HG03460 (cell line): ENCODE measurements at regions not wholly inside any gene's neighbourhood (a gene's known extent, or its start where the extent isn't known, plus 50 kb on each side); places are given as distances from the start of the nearest gene placed in this dataset.

Source experiments
- ATAC-seq: cut with Tn5 transposase; IDR thresholded peaks from one replicate; pipeline ENCODE4 v1.9.1; 2021; ENCODE audit not compliant: unreplicated experiment

DNA sequence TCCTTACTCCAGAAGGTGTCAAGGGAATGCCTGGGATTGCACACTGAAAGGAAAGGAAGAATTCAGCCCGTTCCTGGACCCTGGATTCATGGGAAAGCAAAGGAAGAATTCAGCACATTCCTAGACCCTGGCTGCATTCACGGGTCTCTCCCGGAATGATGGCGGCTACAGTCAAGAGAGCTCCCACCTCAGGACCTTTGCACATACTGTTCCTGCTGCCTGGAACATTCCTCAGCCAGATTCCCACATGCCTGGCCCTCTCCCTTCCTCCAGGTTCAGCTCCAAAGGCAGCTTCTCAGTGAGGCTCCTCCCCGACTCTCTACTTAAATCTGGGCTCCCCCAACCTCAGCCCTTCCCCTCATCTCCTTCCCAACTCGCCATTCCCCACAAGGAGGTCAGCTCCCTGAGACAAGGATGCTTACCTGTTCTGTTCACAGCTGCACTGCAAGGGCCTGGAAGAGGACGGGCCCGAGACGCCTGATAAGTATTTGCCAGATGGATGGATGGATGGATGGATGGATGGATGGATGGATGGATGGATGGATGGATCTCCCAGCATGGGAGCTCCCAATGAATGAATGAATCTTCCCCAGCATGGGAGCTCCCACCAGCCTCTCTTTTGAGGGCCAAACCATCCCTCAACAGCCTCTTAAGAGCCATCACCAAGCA, 77.4 kb downstream of the NCOR2 start:
- no peak for ATAC-seq

DNA sequence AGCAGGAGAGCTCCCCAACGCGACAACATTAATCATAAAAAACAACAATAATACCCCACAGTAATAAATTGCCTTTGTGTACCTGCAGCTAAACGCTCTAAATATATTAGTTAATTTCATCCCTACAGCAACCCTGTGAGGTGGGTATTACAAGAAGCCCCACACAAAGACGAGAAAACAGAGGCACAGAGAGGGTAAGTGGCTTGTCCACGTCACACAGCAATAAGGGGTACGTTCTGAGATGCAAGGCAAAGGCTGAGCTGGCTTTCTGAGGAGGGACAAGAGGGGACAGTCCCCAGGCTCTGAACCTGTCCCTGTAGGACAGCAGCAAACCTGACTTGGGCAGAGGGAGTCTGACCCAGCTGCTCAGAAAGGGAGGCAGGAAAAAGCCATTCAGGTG, 78.2 kb downstream of the NCOR2 start:
- no peak for ATAC-seq

DNA sequence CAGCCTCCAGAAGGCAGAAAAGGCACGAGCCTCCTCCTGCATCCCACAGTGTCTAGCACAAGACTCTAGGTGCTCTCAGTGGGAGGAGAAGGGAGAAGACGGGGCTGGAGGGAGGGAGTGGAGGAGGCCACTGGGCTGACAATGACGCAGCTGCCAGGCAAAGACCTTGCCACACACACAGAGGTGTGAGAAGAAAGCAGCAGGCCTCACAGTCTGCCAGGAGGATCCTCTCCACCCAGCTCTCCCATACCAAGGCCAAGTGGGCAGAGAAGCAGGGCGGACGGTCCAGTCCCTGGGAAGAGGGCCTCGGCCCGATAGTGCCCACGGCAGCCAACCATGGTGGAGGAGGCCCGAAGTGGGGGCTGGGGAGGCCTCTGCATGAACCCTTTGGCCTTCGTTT, 78.9 kb downstream of the NCOR2 start:
- ATAC-seq = no peak

DNA sequence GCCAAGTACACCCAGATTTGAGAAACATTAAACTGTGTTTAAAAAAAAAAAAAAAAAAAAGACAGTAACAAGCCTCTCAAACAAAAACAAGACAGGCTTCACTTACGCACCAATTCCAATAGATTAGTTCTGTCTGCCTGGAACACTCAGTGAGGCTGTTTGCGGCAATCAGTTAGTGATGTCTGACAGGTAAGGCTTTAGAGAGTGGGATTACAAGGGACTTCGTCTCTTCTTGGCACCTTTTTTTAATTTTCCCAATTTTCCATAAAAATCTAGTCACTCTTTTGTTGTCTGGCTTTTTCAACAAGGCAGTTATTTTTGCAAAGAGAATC, 79.6 kb downstream of the NCOR2 start:
- ATAC-seq = no peak

DNA sequence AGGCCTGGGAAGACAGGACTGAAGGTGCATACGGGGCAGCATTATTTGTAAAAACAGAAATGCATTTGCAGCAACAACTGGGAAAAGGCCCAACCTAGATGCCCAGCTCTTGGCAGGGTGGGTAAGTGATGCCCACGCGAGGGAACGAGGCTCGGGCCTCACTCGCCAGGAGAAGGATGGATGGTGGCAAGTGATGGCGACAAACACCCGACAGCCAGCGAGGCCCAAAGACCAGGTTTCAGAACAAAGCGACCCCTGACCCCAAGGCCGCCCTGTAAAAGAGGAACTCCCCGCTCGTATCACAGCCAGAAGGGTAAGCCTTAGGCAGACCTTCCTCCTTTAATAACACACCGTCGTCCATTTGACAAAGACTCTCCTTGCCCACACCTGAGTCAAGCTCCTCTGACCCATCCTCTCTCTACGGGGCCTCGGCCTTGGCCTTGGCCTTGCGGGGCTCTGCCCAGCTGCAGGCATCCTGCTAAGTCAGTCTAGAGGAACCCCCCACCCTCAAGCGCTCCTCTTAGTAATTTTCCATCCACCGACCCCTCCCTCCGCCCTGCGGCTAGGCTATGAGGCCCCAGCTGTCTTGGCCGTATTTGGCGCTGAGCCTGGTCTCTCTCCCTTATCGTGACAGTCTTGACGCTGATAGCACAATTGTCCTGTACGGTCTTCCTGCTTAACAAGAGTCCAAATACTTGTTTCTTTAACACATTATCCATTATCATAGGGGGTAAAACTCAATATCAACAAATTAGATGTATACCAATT, 80.2 kb downstream of the NCOR2 start:
- ATAC-seq = no peak

DNA sequence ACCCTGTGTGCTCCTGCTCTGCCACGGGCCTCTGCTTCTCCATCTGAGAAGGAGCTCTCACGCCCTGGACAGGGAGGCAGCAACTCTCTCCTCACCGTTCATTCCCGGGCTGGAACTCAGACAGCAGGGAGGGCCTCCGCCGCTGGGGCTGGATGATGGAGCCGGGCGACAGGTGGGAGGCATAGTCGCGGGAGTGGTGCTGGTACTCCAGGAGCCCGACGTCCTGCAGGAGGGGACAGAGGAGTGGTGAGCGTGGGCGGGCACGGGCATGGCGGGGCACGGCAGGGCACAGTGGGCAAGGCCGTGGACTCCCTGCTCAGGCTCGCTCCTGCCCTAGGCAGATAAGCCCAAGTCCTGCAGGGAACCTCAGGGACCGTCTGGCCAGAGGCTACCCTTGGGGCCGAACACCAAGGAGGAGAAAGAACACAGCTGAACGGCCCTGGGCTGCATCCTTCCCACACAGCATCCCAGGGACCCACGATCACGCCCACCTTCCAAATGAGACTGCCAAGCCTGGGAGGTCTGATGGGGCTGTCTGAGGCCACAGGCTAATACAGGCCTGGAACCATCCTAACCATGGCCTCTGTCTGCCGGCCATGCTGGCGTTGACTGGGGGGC, 81.0 kb downstream of the NCOR2 start:
- ATAC-seq = no peak

DNA sequence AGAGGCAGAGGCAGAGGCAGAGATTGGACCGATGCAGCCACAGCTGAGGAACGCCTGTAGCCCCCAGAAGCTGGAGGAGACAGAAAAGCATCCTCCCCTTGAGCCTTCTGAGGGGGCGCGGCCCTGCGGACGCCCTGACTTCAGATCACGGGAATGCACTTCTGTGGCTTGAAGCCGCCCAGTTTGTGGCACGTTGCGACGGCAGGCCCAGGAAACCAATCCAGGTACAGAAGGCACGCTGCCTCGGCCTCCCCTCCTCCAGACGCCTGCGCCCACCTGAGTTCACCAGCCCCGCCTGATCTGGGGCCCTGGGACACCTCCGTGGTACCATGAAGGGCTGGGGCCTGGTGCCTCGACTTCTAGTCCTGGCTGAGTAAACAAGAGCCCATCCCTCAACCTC, 82.0 kb downstream of the NCOR2 start:
- ATAC-seq = no peak

DNA sequence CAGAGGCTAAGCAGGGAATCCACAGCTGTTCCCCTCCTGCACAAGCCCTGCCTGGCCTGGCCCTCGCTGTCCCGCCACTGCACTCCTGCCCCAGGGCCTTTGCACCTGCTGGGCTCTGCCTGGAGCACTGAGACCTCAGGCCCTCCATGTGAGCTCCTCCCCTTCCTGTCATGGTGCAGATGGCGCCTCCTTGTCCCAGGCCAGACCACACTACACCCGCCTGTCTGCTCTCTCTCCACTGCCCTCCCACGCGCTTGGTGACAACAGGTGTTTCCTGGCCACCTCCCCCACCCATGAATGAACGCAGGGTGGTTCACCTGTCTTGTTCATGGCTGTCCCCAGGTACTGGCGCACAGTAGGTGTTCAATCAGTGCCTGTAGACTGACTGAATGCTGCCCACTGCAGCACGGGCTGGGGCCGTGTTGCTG, 82.9 kb downstream of the NCOR2 start:
- ATAC-seq = no peak

DNA sequence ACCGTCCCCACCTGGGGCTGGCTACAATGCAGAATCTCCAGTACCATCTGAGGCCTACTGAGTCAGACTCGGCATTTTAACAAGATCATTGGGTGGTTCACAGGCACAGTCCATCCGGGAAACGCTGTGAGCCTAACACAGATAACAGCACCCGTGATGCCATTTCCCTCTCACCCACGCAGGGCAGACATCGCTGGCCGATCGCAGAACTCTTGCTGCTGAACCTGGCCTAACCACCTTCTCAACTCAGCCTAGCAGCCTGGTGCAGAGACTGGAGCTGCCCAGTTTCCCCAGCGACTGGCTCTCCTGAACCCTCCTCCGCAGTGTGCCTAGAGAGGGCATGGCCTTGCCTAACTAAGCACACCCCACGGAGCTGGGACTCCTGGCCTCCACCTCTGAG, 83.3 kb downstream of the NCOR2 start:
- no peak for ATAC-seq

DNA sequence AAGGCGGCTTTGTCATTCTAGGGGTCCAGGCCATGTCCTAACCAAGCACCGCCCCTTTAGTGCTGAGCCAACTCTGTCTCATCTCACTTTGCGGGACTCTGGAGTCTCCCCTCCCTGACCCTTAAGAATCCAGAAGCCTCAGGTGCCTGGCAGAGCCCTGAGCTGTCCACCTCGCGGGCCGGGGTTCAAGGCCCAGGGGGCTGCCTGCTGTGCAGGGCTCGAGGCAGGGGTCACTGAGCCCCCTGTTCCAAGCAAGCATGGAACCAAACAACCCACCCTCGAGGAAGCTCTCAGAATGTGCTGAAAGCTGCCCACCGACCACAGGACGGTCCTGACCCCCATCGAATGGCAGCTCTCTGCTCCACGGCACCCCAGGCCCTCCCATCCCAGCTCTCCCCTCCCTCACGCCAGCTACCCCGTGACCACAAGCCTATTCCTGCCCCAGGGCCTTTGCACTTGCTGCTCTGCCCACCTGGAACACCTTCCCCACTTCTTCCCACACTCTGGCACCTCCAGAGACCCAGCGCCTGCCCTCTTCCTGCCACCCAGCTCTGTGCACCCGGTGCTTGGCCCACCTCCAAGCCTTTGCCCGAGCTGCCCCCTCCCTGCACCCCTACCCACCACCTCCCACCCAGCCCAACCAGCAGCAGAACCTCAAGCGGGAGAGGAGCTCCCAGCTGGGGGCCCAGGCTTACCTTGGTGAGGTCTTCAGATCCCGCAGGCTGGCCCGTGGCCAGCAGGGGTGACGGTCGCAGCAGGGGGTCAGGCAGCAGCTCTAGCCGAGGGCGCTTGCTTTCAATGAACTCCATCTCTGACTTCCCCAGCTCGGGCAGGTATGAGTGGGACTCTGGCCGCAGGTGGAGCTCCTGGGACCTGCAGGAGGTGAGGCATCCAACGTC, 84.3 kb downstream of the NCOR2 start:
- no peak for ATAC-seq

DNA sequence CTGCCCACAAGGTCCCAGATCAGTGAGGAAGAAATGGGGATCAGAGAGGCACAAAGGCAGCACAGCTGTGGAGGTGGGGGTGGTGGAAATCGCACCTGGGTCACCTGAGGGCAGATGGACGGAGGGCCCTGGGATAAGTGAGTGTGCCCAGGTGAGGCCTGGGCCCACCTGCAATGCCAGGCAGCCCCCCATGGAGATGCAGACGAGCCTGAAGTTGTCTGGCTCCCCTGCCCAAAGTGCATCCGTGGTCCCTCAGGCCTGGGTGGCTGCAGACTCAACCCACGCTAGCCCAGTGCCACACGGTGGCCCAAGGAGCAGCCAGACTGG, 84.9 kb downstream of the NCOR2 start:
- ATAC-seq = no peak

DNA sequence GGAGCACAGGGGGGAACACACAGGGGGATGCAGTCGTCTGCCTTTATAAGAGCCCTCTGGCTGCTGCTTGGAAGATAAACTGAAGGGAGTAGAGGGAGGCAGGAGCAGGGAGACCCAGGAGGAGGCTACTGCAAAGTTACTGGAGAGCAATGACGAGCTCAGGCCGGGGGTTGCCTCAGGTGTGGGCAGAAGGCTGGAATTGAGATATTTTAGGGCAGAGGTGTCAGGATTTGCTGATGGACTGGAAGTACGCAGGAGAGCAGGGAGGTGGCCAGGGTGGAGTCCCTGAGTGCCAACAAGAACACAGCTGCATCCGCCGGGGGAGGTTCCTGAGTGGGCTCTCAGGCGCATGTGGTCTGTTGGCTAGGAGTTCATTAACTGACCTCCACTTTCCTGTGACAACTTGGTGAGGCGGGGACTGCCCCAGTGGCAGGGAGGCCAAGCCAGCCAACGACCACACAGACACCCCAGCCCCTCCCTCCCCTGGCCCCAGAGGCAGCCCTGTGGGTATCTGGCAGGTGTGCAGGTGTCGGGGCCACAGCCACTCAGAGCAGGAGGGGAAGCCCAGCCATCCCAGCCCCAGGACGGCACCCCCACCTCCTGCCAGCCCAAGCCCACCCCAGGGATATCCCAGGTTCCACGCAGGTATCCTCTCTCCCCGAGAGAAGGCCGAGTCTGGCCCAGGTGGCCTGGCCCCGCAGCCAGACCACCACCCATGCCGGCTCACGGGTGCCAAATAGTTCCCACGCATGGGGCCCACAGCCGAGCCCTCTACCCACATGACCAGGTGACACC, 85.4 kb downstream of the NCOR2 start:
- ATAC-seq = peak; percentile 44

DNA sequence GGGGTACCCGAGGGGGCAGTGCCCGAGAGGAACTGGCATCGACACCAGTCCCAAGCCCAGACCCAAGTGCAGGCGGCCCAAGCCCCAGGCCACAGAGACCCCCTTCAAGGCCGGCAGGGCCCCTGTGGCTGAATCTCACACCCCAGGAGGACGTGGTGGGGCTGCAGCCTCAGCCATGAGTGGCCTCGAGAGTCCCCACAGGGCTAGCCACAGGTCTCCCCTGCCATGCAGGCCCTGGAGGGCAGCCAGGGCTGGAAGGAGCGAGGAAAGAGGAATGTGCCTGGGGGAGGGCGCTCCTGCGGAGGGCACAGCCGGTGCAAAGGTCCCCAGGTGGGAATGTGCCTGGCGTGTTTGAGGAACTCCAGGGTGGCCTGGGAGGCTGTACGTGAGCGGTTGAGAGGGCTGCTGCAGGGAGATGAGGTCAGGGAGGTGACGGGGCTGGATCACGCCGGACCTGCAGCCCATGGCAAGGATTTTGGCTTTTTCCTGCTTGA, 86.1 kb downstream of the NCOR2 start:
- ATAC-seq = no peak

DNA sequence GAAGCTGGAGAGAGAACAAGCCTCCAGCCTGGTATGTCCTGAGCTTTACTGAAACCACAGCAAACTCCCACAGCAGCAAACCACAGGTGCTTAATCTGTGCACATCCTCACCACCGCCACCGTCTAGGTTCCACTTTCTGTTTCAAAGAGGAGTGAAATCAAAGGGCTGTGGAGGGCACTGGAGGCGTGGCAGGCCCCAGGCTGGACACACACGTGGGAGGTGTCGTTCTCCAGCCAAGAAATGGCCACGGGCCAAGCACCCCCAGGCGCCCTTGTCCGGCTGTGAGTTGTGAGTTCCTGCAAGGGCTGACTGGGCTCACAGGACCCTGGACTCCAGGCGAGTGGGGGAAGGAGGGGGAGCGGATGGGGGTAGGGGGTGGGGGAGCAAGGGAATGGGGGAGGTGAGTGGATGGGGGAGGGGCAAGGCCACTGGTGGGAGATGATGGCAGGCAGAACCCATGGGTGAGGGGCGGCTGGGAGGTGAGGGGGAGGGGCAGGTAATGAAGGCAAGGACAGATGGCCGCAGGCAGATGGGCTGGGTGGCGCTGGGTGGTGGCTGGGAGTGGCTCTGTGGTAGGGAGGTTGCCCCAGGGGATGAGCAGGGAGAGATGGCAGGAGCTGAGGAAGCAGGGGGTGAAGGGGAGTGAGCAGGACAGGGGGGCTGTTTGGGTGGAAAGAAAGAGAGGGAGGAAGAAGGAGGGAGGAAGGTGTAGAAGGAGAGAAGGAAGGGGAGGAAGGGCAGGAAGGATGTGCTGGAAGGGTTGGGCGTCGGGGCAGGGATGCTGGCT, 86.7 kb downstream of the NCOR2 start:
- ATAC-seq = peak; percentile 71

DNA sequence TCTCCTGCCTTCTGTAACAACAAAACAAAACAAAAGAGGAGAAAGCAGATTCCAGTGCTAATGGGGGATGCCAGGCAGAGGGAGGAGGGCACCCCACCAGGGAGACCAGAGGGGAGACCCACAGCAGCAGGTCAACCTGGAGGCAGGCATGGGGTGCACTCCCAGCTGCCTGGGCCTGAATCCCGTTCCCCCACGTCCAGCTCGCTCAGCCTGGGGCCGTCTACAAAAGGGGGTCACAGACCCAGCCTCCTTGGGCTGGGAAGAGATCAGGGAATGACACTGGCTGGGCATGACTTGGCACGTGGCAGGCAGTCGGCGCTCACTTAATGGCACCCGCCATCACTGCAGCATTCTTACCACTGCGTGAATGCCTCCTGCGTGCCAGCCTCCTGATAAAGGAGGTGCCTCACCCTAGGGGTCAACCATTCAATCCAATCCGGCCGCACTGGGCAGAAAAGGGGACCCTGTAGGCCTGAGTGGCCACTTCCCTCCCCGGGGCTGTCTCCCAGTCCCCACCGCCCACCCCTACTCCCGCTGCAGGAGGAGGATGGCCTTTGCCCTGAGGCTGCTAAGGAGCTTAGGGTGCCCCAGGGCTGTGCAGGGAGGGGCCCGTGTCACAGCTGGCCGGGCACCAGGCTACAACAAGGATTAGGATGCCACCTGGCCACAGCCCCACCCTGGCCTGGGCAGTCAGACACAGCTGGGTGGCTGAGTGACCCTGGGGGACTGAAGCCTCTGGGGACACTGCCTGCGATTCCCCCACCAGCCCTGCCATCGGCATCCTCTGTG, 87.5 kb downstream of the NCOR2 start:
- ATAC-seq = peak; percentile 27

DNA sequence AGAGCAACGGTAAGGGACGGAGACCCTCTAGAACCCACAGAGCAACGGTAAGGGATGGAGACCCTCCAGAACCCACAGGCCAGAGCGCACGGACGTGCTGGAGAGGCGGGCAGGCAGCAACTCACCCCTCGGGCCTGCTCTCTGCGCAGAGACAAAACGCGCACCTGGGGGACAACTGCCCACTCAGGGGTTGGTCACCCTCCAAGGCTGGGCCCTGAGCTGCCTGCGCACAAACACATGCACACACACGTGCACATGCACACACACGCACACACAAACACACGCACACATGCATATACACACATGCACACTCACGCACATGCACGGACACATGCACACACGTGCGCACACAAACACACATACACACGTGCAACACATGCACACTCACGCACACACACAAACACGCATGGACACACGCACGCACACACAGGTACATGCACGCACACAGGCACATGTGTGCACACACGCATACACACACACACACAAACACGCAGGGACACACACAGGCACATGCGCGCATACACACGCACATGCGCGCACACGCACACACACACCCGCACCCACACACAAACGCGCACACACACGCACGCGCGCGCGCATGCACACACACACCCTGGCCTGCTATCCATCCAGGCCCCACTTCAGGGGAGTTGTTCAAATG, 88.3 kb downstream of the NCOR2 start:
- no peak for ATAC-seq

DNA sequence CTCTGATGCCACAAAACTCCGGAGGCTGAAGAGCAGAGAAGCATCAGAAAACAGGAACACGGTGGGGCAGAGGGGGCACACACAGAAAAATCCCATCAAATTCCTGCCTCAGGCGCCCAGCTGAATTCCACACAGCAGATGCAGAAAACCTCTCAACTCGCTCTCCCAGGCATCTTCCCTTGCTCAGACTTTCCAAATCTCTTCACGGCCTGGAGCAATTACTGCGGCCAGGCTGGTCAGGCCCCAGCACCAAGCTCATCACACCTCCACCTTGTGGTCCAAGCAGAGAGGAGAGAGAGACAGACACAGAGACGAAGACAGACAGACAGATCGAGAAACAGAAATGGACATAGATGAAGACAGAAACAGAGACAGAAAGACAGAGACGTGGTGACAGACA, 89.0 kb downstream of the NCOR2 start:
- ATAC-seq = no peak

DNA sequence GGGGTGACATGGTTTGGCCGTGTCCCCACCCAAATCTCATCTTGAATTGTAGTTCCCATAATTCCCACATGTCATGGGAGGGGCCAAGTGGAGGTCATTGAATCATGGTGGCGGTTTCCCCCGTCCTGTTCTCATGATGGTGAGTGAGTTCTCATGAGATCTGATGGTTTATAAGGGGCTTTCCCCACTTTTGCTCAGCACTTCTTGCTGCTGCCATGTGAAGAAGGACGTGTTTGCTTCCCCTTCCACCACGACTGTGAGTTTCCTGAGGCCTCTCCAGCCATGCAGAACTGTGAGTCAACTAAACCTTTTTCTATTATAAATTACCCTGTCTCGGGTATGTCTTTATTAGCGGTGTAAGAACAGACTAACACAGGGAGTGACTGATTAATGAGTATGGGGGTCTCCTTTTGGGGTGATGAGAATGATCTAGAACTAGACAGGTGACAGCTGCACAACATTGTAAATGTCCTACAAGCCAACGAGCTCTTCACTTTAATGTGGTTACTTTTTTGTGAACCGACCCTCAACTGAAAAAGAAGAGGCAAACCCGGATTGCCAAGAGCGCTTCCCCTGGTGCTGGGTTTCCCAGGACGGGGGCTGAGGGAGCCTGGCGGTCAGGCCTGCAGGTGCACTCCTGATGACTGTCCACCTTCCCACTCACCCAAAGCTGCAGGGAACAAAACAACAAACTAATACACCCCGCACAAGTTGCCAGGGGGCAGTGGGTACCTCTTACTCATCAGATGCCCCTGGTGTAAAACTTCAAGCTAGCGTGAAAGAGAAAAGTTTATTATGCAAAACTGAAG, 90.1 kb downstream of the NCOR2 start:
- ATAC-seq = no peak
